H1 (cell line): ENCODE measurements at regions not wholly inside any gene's neighbourhood (a gene's known extent, or its start where the extent isn't known, plus 50 kb on each side); places are given as distances from the start of the nearest gene placed in this dataset.

ENCODE experiments used
- CTCF ChIA-PET: fragments of 300-600 bp; sonication (Branson Sonifier 250); formaldehyde crosslinking; loops from one replicate; lab custom pipeline; 2021; ENCODE audit not compliant: partially characterized antibody; lab: Charles Lee
- POLR2A ChIA-PET: fragments of 300-600 bp; sonication (Branson Sonifier 250); formaldehyde crosslinking; loops from one replicate; lab custom pipeline; 2021; ENCODE audit warnings: inconsistent platforms; ENCODE audit not compliant: partially characterized antibody; lab: Charles Lee
- DNase-seq, 2 experiments: peaks; one replicate each; pipeline versions ENCODE4 v3.0.0 to v3.0.0-alpha.2; 2010 to 2022; ENCODE audit warnings: low spot score in 2 of 2, low read depth in 1 of 2, mixed read lengths in 1 of 2
- FAIRE-seq: peaks from 2 replicates; lab custom pipeline; 2011; peaks lifted over from hg19 to GRCh38; lab: Jason Lieb, UNC
- H2AFZ ChIP-seq: 2 replicates; pipeline ENCODE4 v1.8.1; 2012; ENCODE audit warnings: low read length, inconsistent platforms
- H2AK5ac ChIP-seq: 2 replicates; pipeline ENCODE4 v1.6.1; 2013; ENCODE audit warnings: low read depth, low read length
- H2BK120ac ChIP-seq: replicated peaks from 2 replicates; pipeline ENCODE3; 2013; ENCODE audit warnings: low read depth, low read length, inconsistent platforms
- H2BK12ac ChIP-seq: 2 replicates; pipeline ENCODE4 v1.6.1; 2013; ENCODE audit warnings: low read depth, low read length
- H2BK15ac ChIP-seq: 2 replicates; pipeline ENCODE4 v1.6.1; 2013; ENCODE audit warnings: low read length
- H2BK20ac ChIP-seq: 2 replicates; pipeline ENCODE4 v1.6.1; 2013; ENCODE audit warnings: low read length
- H2BK5ac ChIP-seq: 2 replicates; pipeline ENCODE4 v1.6.1; 2013; ENCODE audit warnings: low read depth, low read length
- H3K14ac ChIP-seq: 2 replicates; pipeline ENCODE4 v1.6.1; 2013; ENCODE audit warnings: inconsistent platforms; ENCODE audit not compliant: insufficient read length
- H3K18ac ChIP-seq: 2 replicates; pipeline ENCODE4 v1.6.1; 2013; ENCODE audit warnings: low read length; ENCODE audit errors: extremely low read depth
- H3K23ac ChIP-seq: 2 replicates; pipeline ENCODE4 v1.6.1; 2013; ENCODE audit warnings: inconsistent platforms; ENCODE audit not compliant: insufficient read length
- H3K23me2 ChIP-seq: 2 replicates; pipeline ENCODE4 v1.6.1; 2013; ENCODE audit warnings: low read depth, low read length
- H3K27ac ChIP-seq: 2 replicates; pipeline ENCODE4 v1.6.1; 2011; ENCODE audit warnings: low read depth, low read length, inconsistent platforms
- H3K27me3 ChIP-seq, 4 experiments: replicated peaks in 1 of 4; 1 replicate in 1 of 4; 2 replicates in 3 of 4; pipeline versions ENCODE4 v1.6.1 to v1.8.1; 2011 to 2013; ENCODE audit warnings: low read length in 3 of 4, mild to moderate bottlenecking in 3 of 4, inconsistent platforms in 2 of 4, mixed read lengths in 2 of 4, moderate library complexity in 1 of 4; ENCODE audit not compliant: control insufficient read depth in 3 of 4, insufficient read depth in 3 of 4; ENCODE audit errors: extremely low read depth in 1 of 4
- H3K36me3 ChIP-seq, 4 experiments: 2 replicates each; pipeline versions ENCODE4 v1.6.1 to v1.8.1; 2011 to 2013; ENCODE audit warnings: mild to moderate bottlenecking in 4 of 4, low read length in 3 of 4, moderate library complexity in 2 of 4, control low read depth in 1 of 4, inconsistent platforms in 1 of 4; ENCODE audit not compliant: insufficient read depth in 4 of 4, control insufficient read depth in 2 of 4
- H3K4ac ChIP-seq: replicated peaks from 2 replicates; pipeline ENCODE3; 2013; ENCODE audit warnings: low read length, low read depth, mixed read lengths, inconsistent platforms; ENCODE audit not compliant: insufficient read length
- H3K4me1 ChIP-seq, 4 experiments: replicated peaks in 1 of 4; 1 replicate in 1 of 4; 2 replicates in 3 of 4; pipeline versions ENCODE4 v1.6.1 to v1.8.1; 2011 to 2013; ENCODE audit warnings: low read length in 3 of 4, inconsistent platforms in 2 of 4, mixed read lengths in 1 of 4; ENCODE audit not compliant: insufficient read depth in 4 of 4, control insufficient read depth in 3 of 4
- H3K4me2 ChIP-seq, 2 experiments: 2 replicates each; pipeline versions ENCODE4 v1.6.1 to v1.8.1; 2011 to 2013; ENCODE audit warnings: low read depth in 2 of 2, low read length in 2 of 2, control low read depth in 1 of 2, inconsistent platforms in 1 of 2, mild to moderate bottlenecking in 1 of 2; ENCODE audit not compliant: insufficient read depth in 1 of 2
- H3K4me3 ChIP-seq, 4 experiments: fragments of 200-600, 300-600 bp in 1 of 4; sonication (generic), shearing (Covaris generic), sonication (Bioruptor Twin) in 1 of 4; 2 replicates each; pipeline versions ENCODE4 v1.5.1 to v1.8.1; 2011 to 2016; ENCODE audit warnings: low read length in 4 of 4, low read depth in 3 of 4, control low read depth in 2 of 4, inconsistent platforms in 2 of 4, mild to moderate bottlenecking in 2 of 4, mixed read lengths in 1 of 4, moderate library complexity in 1 of 4; ENCODE audit not compliant: insufficient read depth in 2 of 4; ENCODE audit errors: extremely low read depth in 1 of 4
- H3K56ac ChIP-seq: replicated peaks from 2 replicates; pipeline ENCODE3; 2013; ENCODE audit warnings: low read depth, mild to moderate bottlenecking, mixed read lengths, low read length, inconsistent platforms; ENCODE audit not compliant: insufficient read length
- H3K79me1 ChIP-seq: 2 replicates; pipeline ENCODE4 v1.6.1; 2013; ENCODE audit warnings: low read depth, low read length, control low read depth
- H3K79me2 ChIP-seq, 2 experiments: 2 replicates each; pipeline versions ENCODE4 v1.6.1 to v1.8.1; 2012 to 2013; ENCODE audit warnings: low read length in 2 of 2, mild to moderate bottlenecking in 2 of 2, inconsistent platforms in 1 of 2; ENCODE audit not compliant: insufficient read depth in 2 of 2, control insufficient read depth in 1 of 2
- H3K9ac ChIP-seq, 4 experiments: replicated peaks in 1 of 4; 1 replicate in 1 of 4; 2 replicates in 3 of 4; pipeline versions ENCODE4 v1.6.1 to v1.8.1; 2011 to 2013; ENCODE audit warnings: low read depth in 3 of 4, low read length in 3 of 4, control low read depth in 2 of 4, mild to moderate bottlenecking in 2 of 4, moderate library complexity in 2 of 4, inconsistent platforms in 1 of 4; ENCODE audit errors: extremely low read depth in 1 of 4
- H3K9me3 ChIP-seq, 2 experiments: 2 replicates each; pipeline versions ENCODE4 v1.6.1 to v1.8.1; 2012 to 2013; ENCODE audit warnings: mild to moderate bottlenecking in 2 of 2, moderate library complexity in 2 of 2, control low read depth in 1 of 2, inconsistent platforms in 1 of 2, low read depth in 1 of 2, low read length in 1 of 2, mixed read lengths in 1 of 2; ENCODE audit not compliant: insufficient read depth in 2 of 2
- H4K20me1 ChIP-seq, 2 experiments: replicated peaks in 1 of 2; 2 replicates each; pipeline versions ENCODE3 to v1.8.1; 2011 to 2013; ENCODE audit warnings: inconsistent platforms in 2 of 2, low read length in 2 of 2, mild to moderate bottlenecking in 1 of 2; ENCODE audit not compliant: insufficient read depth in 2 of 2, control insufficient read depth in 1 of 2
- H4K5ac ChIP-seq: 2 replicates; pipeline ENCODE4 v1.6.1; 2013; ENCODE audit warnings: low read length, low read depth, mixed read lengths, inconsistent platforms; ENCODE audit not compliant: insufficient read length
- H4K8ac ChIP-seq: 2 replicates; pipeline ENCODE4 v1.8.0; 2013; ENCODE audit warnings: mild to moderate bottlenecking, moderate library complexity, low read length, inconsistent platforms; ENCODE audit not compliant: insufficient read depth; ENCODE audit errors: extremely low read depth
- H4K91ac ChIP-seq: replicated peaks from 2 replicates; pipeline ENCODE3; 2013; ENCODE audit warnings: low read length, mixed read lengths, inconsistent platforms; ENCODE audit not compliant: insufficient read length
- CBX5 ChIP-seq: fragments of 300-800, 300-1000 bp; sonication (generic); IDR thresholded peaks from 2 replicates; pipeline ENCODE4 v1.7.1; 2016; ENCODE audit warnings: antibody characterized with exemption, low read length, low read depth
- CTCF ChIP-seq, 3 experiments: IDR thresholded peaks; 1 replicate in 2 of 3; 2 replicates in 1 of 3; pipeline versions ENCODE4 v1.5.1 to v1.6.1; 2011; ENCODE audit warnings: low read length in 3 of 3, mild to moderate bottlenecking in 3 of 3, inconsistent platforms in 2 of 3, low read depth in 1 of 3, moderate library complexity in 1 of 3; ENCODE audit not compliant: insufficient read depth in 1 of 3; ENCODE audit errors: control extremely low read depth in 1 of 3
- KDM1A ChIP-seq: fragments of 200-600, 300-600 bp; sonication (generic); IDR thresholded peaks from 2 replicates; pipeline ENCODE4 v1.7.1; 2016; ENCODE audit warnings: mild to moderate bottlenecking, low read length, borderline replicate concordance
- WGBS, 2 experiments: shearing (Covaris generic) in 1 of 2; methylation state at CpG; one replicate each; pipeline versions ENCODE4 v1.1.6 to v1.1.7; 2013 to 2015; ENCODE audit warnings: low lambda C conversion rate in 2 of 2, mixed read lengths in 2 of 2, inconsistent platforms in 1 of 2, low coverage in 1 of 2, missing lambda C conversion rate in 1 of 2; ENCODE audit not compliant: insufficient replicate concordance in 2 of 2, insufficient coverage in 1 of 2, insufficient read length in 1 of 2; ENCODE audit errors: extremely low coverage in 1 of 2, missing lambda C conversion rate in 1 of 2; 5-methylcytosine and 5-hydroxymethylcytosine counted together

DNA sequence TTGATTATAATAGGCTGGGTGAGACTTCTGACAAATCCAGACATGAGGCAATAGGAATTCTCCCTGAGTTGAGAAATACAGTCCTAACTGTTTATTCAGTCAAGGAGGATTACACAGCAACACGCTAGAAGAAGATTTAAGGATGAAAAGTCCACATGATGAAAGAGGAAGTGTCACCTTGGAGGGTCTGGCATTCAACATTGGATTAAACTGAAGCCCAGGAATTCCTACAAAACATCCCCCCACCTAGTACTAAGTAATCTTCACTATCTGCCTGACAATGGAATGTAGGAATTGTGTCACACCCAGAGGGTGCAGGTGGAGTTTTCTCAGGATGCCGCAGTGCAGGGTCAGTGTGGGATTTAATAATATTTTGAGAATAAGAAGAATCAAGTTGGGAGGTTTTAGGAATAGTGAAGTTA is 142.4 kb downstream of the SOCS6 start:
- H2AK5ac ChIP-seq: no peak overlapping the region
- H3K9me3 ChIP-seq: no peaks in the 10 kb centered on the region
- H2BK5ac ChIP-seq: no peak overlapping the region
- TF ChIP-seq CTCF (IDR thresholded peaks at IDR 0.05; ENCODE audit: control extremely low read depth in 1 of 3, insufficient read depth in 1 of 3, low read depth in 1 of 3, low read length in 3 of 3): no peak
- TF ChIP-seq CBX5: no peak
- TF ChIP-seq KDM1A: no peak
- TF ChIP-seq, all 59 proteins: peak for 0
- H3K4me2 ChIP-seq: no peak overlapping the region
- H3K27ac ChIP-seq: no peak overlapping the region
- H3K18ac ChIP-seq: no peak overlapping the region
- no peak overlapping the region for H2BK15ac ChIP-seq
- H3K79me1 ChIP-seq: no peaks in the 10 kb centered on the region
- no peaks in the 10 kb centered on the region for H3K23me2 ChIP-seq
- no peaks in the 10 kb centered on the region; a peak in 1 of 7 replicates for H3K4me1 ChIP-seq
- no peaks in the 10 kb centered on the region for H3K79me2 ChIP-seq
- H3K14ac ChIP-seq: no peak overlapping the region
- no peaks in the 10 kb centered on the region for H3K36me3 ChIP-seq
- no peak overlapping the region for H2BK120ac ChIP-seq
- POLR2A ChIA-PET: no interaction called here
- H4K91ac ChIP-seq: no peak overlapping the region
- no peak overlapping the region for H3K9ac ChIP-seq
- H3K4ac ChIP-seq: no peak overlapping the region
- no peak overlapping the region for H2BK12ac ChIP-seq
- H4K20me1 ChIP-seq: no peaks in the 10 kb centered on the region
- no peak overlapping the region for H3K56ac ChIP-seq
- H4K8ac ChIP-seq: no peak overlapping the region
- no peaks in the 10 kb centered on the region for H3K27me3 ChIP-seq
- WGBS, 2 experiments: 85% methylated on average over 2 of the region's 2 CpGs; no CpG with 5 or more reads in 1 of the 2 experiments
- no peak overlapping the region; the same call in 1 of the 2 replicates for H2AFZ ChIP-seq
- H4K5ac ChIP-seq: no peak overlapping the region
- CTCF ChIA-PET: interaction anchor here (1.0 to 1.4 kb wide), 2 partner anchors 22 to 57 kb away, joined by 3 to 4 read pairs; no protein-coding TSS in a partner anchor
- no peak overlapping the region for H3K23ac ChIP-seq
- FAIRE-seq: no peak
- no peak overlapping the region for H3K4me3 ChIP-seq
- no peak overlapping the region for H2BK20ac ChIP-seq
- DNase-seq: no peak
